GM04504 (cell line): ENCODE measurements at regions not wholly inside any gene's neighbourhood (a gene's known extent, or its start where the extent isn't known, plus 50 kb on each side); places are given as distances from the start of the nearest gene placed in this dataset.

Experiments used
- DNase-seq: peaks from one replicate; pipeline ENCODE4 v3.0.0-alpha.2; 2012; ENCODE audit warnings: low read depth

DNA sequence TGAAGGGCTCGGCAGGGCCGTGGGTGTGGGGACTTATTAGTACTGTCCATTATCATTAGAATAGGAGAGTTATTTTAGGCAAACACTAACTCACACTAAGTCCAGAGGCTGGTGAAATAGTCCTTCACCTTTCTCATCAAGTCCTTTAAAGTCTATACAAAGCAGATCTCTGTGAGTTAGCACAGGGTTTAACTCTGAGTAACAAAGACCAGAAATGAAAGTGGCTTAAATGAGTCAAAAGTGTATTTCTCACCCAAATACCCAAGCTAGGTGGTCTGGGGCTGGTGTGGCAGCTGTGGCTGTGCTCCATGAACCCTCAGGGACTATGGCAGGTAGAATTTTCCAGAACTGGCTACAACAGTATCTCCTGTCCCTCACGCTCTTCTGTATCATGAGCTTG lies 263.2 kb downstream of the BCOR start:
- DNase-seq: no peak

DNA sequence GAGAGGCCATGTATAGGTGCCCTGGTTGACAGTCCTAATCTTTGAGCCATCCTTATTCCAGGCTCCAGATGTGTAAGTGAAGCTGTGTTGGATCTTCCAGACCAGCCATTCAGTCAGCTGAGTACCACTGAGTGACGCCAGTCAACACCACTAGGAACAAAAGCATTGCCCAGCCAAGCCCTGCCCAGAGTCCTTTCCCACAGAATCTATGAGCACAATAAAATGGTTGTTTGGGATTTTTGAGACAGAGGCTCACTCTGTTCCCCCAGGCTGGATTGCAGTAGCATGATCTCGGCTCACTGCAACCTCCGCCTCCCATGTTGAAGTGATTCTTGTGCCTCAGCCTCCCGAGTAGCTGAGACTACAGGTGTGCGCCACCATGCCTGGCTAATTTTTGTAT lies 262.5 kb downstream of the BCOR start:
- DNase-seq: no peak

DNA sequence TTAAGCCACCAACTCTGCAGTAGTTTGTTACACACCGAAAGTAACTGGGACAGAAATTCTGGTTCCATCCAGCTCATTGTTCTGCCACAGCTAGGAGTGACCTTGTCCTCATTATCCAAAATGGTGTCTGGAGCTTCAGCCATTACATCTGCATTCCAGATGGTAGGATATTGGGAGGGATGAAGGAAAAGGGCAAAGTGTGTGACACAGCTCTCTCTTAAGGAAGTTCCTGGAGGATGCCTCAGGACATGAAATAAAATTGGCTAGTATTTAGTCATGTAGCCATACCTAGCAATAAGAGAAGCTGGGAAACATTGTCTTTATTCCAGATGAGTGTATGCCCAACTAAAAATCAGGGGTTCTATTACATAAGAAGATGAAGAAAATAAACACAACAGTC lies 262.0 kb downstream of the BCOR start:
- DNase-seq: no peak

- no peak for DNase-seq
Observed at GRCh38 chrX:39836802-39837420, 260.8 kb downstream of the BCOR start.

DNA sequence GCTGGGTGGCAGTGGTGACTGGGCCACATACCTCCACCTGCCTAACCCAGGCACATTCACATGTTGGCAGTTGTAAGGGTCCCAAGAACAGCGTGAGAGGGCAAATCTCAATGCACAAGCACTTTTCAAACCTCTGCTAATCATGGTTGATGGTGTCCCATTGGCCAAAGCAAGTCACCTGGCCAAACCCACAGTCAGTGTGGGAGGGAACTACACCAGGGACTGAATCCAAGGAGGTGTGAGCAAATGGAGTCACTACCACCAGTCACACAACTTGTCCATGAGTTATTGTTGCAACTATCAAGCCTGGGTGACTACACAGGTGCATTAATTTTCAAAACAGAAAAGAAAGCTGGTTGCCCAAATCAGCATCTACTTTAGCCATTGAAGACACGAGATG lies 260.1 kb downstream of the BCOR start:
- DNase-seq: no peak

GRCh38 chrX:39839371-39839770 lies 258.4 kb downstream of the BCOR start:
- no peak for DNase-seq

- DNase-seq: no peak
Observed at GRCh38 chrX:39840133-39840532, 257.6 kb downstream of the BCOR start.

GRCh38 chrX:39840581-39841093 lies 257.1 kb downstream of the BCOR start:
- no peak for DNase-seq

DNA sequence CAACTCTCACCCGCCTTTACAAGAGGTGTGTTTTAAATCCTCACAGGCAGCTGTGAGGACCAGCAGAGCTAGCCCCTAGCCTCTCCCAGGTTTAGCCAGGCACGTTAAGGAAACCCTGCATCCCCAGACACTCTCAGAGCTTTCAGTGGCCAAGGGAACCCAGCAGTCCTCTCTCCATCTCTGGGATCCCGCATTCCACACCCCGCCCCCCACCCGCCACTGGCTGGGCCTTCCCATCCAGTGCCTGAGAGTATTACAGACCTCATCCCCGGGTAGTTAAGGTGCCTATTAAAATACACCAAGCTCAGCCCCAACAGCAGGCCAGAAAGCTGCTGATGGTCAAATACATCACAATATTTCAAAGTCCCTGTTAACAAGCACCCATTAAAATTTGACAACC lies 256.2 kb downstream of the BCOR start:
- DNase-seq: no peak

GRCh38 chrX:39842281-39842973 lies 255.3 kb downstream of the BCOR start:
- no peak for DNase-seq

DNA sequence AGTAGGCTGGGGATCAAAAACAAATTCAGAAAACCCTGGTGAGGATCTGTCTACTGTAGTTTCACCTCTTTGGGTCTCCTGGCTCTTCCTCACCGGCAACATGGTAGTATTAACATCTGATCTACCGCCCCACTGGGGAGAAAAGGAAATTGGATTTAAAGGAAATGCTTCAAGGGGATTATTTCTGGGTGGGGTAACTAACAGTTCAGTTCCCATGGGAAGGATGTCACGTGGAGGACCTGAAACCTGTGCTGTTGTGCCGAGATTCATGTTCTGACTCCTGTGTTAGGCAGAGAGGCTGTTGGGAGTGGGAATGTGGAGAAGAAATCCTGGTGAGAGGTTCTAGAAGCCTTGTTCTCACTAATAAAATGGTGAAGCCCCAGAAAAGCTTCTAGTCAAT lies 254.4 kb downstream of the BCOR start:
- DNase-seq: no peak

- no peak for DNase-seq
Observed at GRCh38 chrX:39845233-39845632, 252.5 kb downstream of the BCOR start.

GRCh38 chrX:39846460-39846859 lies 251.3 kb downstream of the BCOR start:
- DNase-seq: no peak

DNA sequence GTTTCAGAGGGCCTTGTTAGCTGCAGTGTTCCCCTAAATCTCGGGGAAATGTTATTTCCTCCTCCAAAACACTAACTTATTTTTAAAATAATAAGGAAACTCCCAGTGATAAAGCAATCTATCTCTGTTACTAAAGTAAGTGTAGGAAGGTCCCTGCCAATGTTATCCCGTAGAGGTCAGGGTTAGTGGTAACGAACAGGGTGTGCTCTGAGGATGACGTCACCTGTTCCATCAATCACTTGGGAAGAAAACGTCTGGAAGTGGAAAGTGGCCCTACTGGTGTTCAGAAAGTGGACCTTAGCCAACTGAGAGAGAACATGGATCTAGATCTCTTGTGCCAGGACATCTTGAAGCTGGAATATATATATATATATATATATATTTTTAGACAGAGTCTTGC lies 249.5 kb downstream of the BCOR start:
- DNase-seq: no peak

GRCh38 chrX:39848900-39849299 lies 248.9 kb downstream of the BCOR start:
- peak; percentile 67 for DNase-seq

- DNase-seq: no peak
Observed at GRCh38 chrX:39850209-39850608, 247.5 kb downstream of the BCOR start.

DNA sequence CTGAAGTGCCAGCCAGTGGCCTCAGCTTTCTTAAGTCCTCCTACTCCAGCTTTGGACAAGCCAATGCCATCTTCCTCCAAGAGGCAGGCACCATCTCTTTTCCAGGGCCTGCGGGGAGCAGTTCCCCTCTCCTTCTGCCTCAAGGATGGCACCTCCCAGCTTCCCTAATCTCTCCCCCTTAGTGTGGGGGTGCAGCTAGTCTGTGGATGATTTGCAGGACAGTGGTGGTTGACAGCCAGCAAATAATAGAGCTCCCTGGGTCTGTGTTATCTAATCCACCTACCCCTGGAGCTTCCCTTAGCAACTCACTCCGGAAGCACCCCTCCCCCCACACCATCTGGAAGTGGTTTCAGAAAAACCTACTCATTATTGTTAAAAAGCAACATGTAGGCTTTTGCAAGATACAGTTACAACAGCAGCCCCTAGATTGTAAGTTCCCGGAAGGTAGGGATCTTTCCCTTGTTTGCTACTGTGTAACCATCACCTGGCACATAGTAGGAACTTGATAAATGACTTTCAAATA lies 247.1 kb downstream of the BCOR start:
- DNase-seq: peak; percentile 36

DNA sequence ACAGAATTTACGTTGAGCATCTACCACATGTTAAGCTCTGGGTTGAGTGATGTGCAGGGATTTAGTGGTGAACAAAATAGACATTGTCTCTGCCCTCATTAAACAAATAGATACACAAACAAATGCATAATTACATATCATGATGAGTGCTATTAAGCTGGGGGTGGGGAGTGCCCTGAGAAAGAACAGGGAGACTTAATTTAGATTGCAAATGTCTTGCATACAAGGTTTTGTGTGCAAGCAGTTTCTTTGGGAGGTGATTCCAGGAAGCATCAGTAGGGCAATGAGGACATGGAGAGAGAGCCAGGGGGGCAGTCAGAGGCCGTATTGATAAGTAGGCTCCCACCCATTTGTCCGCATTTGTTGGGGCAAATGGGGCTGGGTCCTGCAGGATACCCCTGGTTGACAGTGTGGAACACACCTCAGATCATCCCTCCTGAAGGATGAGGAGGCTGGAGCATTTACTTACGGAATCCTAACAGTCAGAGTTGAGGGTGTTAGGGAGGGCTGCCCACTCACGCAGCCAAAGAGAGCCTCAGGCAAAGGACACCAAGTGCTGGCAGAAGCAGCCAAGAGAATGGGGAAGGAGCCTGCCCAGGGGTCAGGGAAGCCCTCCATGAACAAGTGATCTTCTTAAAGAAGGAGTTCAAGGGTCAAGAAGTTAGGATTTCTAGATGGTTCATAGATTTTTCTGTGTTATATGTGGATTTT lies 245.9 kb downstream of the BCOR start:
- DNase-seq: no peak

GRCh38 chrX:39852491-39852890 lies 245.3 kb downstream of the BCOR start:
- no peak for DNase-seq

DNA sequence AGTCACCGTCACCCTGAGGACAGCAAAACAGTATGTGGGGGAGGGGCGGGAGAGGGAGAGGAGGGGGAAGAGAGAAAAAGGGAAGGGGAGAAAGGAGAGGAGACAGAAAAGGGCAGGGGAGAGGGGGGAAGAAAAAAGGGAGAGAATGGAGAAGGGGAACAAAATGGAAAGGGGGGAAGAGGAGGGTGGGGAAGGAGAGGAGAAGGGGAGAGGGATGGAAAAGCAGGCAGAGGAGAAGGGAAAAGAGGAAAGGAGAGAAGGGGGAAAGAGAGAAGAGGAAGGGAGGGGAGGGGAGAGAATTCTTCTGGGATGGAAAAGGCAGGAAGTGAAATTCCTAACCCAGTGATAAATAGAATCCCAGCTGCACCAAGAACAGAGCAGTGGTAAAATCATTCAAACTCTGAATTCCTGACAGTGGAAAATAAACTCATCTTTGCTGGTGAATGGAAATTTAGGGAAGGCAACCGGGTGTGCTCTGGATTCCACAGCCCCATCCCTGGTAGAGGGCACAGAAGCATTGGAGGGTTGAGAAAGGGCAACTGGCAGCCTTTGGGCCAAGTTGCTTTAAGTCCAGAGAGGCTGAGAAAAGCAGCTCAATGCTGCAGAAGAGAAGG lies 244.2 kb downstream of the BCOR start:
- DNase-seq: no peak

DNA sequence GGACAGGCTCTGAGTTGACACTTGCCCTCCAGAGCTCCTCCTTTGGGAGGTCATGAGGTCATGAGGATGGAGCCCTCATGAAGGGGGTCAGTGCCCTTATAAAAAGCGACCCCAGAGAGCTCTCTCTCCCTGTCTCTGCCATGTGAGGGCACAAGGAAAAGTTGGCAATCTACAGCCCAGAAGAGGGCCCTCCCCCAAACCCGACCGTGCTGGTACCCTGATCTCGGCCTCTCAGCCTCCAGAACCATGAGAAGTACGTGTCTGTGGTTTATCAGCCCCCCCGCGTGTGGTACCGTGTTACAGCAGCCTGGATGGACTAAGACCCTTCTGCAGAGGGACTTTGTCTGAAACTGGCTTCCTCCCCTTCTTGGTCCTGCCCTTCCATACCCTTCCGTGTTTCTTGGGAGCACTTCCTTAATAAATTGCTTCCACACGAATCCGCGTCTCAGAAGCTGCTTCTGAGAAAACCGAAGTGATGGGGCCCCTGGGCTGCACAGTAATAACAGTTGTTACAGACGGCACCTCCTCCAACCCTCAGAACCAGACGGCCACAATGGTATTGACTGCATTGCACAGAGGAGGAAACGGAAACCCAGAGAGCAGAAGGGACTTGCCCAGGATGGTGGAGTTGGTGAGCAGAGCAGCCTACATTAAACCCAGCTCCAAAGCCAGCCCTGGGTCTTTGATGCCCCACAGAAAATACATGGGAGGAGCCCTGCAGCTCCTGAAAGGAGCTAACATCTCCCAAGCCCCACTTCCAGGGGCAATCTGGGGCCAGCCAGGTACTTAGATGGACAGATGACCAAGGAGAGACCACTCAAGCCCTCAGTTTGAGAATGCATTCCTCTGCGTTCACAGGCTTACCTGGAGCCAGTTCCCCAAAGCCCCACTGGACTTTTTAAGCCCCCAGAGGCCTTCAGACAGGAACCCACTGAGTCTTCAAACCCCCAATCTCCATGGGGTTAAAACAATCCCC lies 242.7 kb downstream of the BCOR start:
- DNase-seq: no peak
